ENCODE measurements at regions not wholly inside any gene's neighbourhood (a gene's known extent, or its start where the extent isn't known, plus 50 kb on each side); places are given as distances from the start of the nearest gene placed in this dataset.
"Not testable (repeated sequence)": the region's sequence is repeated elsewhere in the genome, so short reads cannot be mapped to it uniquely, and the experiment has no call there.

GRCh38 chr13:34672631-34673030 lies 269.4 kb upstream of the NBEA start:
- no peak for DNase-seq (ENCODE audit: low read depth, low spot score)

DNA sequence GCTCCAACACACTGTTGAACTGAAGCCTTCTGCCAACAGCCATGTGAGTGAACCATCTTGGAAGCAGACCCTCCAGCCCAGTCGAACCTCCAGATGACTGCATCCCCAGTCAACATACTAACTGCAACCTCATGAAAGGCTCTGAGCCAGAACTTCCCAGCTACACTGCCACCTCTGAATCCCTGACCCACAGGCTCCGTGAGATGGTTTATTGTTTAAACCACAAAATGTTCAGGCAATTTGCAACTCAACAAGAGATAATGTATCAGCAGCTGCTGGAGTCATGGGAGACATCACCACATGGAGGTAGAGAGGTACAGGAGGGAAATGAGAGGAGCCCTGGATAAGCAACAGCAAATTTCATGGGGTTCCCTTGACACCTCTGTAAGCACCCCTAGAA lies 266.4 kb upstream of the NBEA start:
- no peak for DNase-seq (ENCODE audit: low read depth, low spot score)

GRCh38 chr13:34678154-34678553 lies 263.9 kb upstream of the NBEA start:
- DNase-seq (ENCODE audit: low read depth, low spot score) = no peak

DNA sequence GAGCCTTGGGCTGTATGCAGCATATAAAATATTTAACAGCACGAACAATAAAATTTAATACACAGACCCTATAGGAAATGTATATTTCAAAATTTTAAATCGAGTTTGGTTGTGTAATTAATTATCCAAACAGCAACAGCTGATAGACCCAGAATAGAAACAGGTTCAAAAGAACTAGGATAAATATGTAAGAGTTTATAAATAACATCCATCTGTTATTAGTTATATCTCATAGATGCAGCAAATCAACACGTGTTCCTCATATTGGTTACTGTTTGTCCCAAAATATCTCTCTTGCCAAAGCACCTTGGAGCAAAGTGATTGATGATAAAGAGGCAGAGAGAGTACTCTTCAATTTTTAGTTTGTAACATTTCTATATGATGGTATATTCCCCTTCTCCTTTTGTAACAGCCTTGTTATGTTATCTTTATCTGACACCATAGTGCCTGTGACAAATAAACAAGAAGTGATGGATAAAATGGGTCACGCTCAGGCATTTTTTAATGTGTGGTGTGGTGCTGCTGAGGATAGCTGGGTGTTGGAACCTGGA lies 260.6 kb upstream of the NBEA start:
- no peak for DNase-seq (ENCODE audit: low read depth, low spot score)

DNA sequence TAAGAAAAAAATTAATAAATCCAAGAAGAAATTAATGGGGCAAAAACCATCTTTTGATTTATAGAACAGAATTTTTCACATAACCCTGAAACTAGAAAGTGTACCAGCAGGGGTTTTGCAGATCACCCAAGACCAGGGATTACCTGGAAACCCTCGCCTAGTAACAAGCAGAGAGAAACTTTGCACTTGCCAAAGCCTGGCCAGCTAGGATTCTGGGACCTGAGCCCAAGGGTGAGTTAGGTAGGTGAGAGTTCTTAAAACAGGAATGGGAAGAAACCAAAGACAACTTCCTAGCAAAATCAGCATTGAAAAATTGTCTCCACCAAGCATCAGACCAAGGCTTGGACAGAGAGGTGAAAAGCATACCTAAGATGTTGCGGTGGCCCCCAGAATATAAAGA lies 247.0 kb upstream of the NBEA start:
- DNase-seq (ENCODE audit: low read depth, low spot score) = no peak

DNA sequence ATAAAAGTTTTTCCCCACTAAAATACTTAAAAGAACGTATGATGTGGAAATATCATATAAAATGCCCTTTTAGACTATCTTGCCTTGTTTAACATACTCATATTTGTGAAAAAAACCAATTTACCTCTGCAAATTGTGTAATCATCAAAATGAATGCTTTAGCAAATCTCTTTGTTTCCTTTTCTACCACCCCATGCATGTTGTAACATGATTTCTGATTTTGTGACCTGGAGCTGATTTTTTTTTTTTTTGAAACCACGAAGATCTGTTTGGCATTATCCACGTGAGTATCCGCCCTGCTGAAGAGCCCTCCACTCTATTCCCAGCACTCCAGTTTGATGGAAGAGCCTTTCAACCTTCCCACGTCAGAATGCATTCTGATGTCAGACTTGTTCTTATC lies 245.8 kb upstream of the NBEA start:
- no peak for DNase-seq (ENCODE audit: low read depth, low spot score)

- DNase-seq (ENCODE audit: low read depth, low spot score) = no peak
Measured at GRCh38 chr13:34696741-34697140, 245.3 kb upstream of the NBEA start.

DNA sequence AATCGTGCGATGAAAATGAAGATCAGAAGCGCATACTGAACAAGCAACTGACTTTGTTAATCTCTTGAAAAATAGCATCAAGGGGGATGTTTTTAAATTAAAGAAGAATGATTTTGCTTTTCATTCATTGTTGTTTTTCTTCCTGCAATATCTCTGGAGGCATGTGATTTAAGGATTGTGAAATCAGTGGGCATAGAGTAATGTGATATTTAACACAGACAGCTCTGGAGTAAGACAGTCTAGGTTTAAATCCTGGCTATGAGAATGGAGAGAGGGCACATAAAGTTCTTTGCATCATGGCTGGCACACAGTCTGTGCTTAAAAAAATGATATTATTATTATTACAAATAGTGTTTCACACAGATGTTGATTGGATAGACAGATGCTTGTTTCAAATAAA lies 243.1 kb upstream of the NBEA start:
- DNase-seq (ENCODE audit: low read depth, low spot score) = no peak

- DNase-seq (ENCODE audit: low read depth, low spot score) = no peak
Measured at GRCh38 chr13:34700155-34700554, 241.9 kb upstream of the NBEA start.

GRCh38 chr13:34701919-34702318 lies 240.2 kb upstream of the NBEA start:
- no peak for DNase-seq (ENCODE audit: low read depth, low spot score)

GRCh38 chr13:34708566-34709313 lies 233.3 kb upstream of the NBEA start:
- no peak for DNase-seq (ENCODE audit: low read depth, low spot score)

GRCh38 chr13:34719060-34719875 lies 222.8 kb upstream of the NBEA start:
- no peak for DNase-seq (ENCODE audit: low read depth, low spot score)

DNA sequence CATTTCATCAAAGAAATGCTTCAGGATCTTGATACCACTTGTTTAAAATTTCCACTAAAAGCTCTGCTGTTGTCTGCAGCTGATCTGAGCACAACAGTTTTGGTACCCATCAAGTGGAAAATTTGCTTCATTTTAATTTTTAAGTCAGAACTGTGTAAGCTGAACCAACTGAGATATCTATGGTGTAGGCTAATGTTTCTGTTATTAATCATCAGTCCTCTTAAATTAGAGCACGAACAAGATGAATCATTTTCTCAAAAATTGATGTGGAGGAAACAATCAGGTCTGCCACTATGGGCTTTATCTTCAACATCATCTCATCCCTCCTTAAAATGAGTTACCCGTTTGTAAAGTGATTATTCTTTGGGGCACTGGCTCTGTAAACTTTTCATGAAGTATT lies 221.5 kb upstream of the NBEA start:
- no peak for DNase-seq (ENCODE audit: low read depth, low spot score)

DNA sequence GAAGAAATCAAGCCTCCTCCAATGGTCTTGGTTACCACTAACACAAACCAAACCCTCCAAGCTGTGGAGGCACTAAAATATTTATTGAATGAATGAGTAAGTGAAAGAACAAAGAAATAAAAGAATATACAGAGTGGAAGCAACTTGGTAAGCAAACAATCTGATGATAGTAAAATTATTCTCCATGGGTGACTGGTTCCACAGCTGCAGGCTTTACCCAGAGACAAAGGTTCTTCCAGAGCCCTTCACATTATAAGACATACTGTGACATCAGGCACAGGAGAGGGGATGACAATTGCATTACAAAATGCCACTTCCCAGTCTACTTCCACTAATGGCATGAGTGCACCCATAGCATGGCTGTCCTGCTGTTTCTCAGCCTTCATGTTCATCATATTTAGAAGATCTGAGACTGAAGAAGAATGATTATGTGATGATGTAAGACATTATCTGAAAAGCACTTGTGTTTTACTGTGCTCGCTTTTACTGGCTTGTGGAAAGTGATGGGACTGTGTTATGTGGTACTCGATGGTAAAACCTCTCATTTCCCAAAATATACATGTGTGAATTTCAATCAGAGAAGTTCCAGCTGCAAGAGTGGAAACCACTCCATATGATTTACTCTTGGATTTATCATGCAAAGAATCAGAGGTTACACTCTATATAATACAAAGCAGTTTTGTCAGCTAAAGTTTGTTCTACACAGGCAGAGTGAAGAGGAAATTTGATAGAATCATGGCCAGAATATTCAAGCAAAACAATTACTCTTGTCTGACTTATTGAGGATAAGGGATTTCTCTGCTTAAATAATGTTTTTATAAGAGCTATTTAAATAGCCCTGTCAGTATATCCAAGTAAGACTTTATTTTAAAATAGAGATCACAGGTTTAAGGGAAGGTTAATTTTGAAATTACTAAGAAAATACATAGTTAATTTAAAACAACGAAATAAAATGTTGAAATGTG lies 220.2 kb upstream of the NBEA start:
- DNase-seq (ENCODE audit: low read depth, low spot score) = no peak

DNA sequence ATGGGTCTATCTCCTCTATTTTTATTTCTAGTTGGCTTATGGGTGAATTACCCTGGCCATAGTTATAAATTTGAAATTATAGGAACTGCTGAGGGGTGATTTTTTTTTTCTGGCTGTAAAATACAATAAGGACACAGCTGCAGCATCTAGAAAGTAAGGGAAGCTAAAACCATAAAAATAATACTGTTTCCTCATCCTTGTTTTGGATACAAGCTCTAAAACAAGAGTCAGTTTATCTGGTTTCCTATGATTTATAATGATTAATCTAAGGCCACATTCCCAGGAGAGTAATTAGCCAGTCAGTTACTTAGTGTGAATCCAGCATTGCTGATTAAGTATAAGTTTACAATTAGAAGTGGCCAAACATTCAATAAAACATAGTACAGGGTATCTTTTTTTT lies 219.1 kb upstream of the NBEA start:
- DNase-seq (ENCODE audit: low read depth, low spot score) = no peak

- DNase-seq (ENCODE audit: low read depth, low spot score) = no peak
Measured at GRCh38 chr13:34730961-34731360, 211.1 kb upstream of the NBEA start.

DNA sequence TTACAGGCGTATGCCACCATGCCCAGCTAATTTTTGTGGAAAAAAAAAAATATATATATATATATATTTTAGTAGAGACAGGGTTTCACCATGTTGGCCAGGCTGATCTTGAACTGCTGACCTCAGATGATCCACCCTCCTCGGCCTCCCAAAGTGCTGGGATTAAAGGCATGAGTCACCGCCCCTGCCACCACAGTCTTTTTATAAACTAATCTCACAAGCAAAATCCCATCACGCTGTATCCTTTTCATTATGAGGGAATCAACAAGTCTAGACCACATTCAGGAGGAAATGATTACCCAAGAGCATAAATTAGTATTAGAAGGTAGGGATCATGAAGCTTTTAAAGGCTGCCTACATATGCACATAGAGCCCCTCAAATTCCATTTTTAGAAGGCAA lies 210.6 kb upstream of the NBEA start:
- DNase-seq (ENCODE audit: low read depth, low spot score) = no peak

GRCh38 chr13:34733721-34734120 lies 208.3 kb upstream of the NBEA start:
- DNase-seq (ENCODE audit: low read depth, low spot score) = no peak

GRCh38 chr13:34734932-34735331 lies 207.1 kb upstream of the NBEA start:
- DNase-seq (ENCODE audit: low read depth, low spot score) = no peak

- DNase-seq (ENCODE audit: low read depth, low spot score) = no peak
Measured at GRCh38 chr13:34738254-34738992, 203.6 kb upstream of the NBEA start.

DNA sequence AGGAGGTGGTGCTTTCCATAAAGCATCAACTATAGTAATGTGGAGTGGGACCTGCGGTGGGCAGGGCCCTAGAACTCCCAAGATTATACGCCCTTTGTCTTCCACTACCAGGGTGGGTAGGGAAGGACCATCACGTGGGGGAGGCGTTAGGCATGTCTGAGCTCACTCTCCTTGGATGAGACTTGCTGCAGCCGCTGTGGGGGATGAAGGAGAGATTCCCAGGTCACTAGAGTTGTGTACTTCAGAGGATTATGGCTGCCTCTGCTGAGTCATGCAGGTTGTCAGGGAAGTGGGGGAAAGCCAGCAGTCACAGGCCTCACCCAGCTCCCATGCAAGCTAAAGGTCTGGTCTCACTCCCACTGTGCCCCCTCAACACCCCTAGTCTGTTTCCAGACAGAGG lies 195.0 kb upstream of the NBEA start:
- DNase-seq (ENCODE audit: low read depth, low spot score) = not testable (repeated sequence)
